HUES64 (cell line): ENCODE measurements at regions not wholly inside any gene's neighbourhood (a gene's known extent, or its start where the extent isn't known, plus 50 kb on each side); places are given as distances from the start of the nearest gene placed in this dataset.

ENCODE experiments used
- H3K27ac ChIP-seq: 2 replicates; pipeline ENCODE4 v1.7.0; 2013; ENCODE audit warnings: low read depth, low read length, inconsistent platforms
- H3K27me3 ChIP-seq: 2 replicates; pipeline ENCODE4 v1.6.1; 2013; ENCODE audit warnings: mild to moderate bottlenecking, low read length; ENCODE audit not compliant: insufficient read depth
- H3K36me3 ChIP-seq: 2 replicates; pipeline ENCODE4 v1.6.1; 2013; ENCODE audit warnings: mild to moderate bottlenecking, low read length; ENCODE audit not compliant: insufficient read depth
- H3K4me1 ChIP-seq: 2 replicates; pipeline ENCODE4 v1.6.1; 2013; ENCODE audit warnings: mild to moderate bottlenecking, low read length, moderate library complexity; ENCODE audit not compliant: insufficient read depth
- H3K4me3 ChIP-seq: 2 replicates; pipeline ENCODE4 v1.5.1; 2013; ENCODE audit warnings: mild to moderate bottlenecking, low read length, moderate library complexity
- H3K9ac ChIP-seq: 2 replicates; pipeline ENCODE4 v1.6.1; 2013; ENCODE audit warnings: mild to moderate bottlenecking, low read depth, low read length
- H3K9me3 ChIP-seq: 2 replicates; pipeline ENCODE4 v1.6.1; 2013; ENCODE audit warnings: low read depth, low read length; ENCODE audit not compliant: insufficient read depth
- WGBS: fragments of 150-250, 120-280 bp; methylation state at CpG from one replicate; pipeline ENCODE4 v1.1.7; 2013; ENCODE audit warnings: missing lambda C conversion rate; 5-methylcytosine and 5-hydroxymethylcytosine counted together

- H3K27me3 ChIP-seq, result no peaks in the 10 kb centered on the region
- 90% methylated on average over 3 of the region's 3 CpGs for WGBS
These were observed 529.3 kb upstream of the ZNF608 start for GRCh38 chr5:125275725-125276090.

GRCh38 chr5:125276096-125276495 is 529.7 kb upstream of the ZNF608 start:
- Histone ChIP-seq H3K4me3 (no peak overlapping the region), H3K27ac (no peak overlapping the region), H3K36me3 (no peaks in the 10 kb centered on the region), H3K9ac (no peak overlapping the region), H3K27me3 (no peaks in the 10 kb centered on the region), H3K4me1 (peaks cover 20% of the 10 kb centered on the region), H3K9me3 (no peaks in the 10 kb centered on the region)
- WGBS, result 96% methylated on average over 2 of the region's 2 CpGs

More at GRCh38 chr5:125275725-125276090, 529.3 kb upstream of the ZNF608 start:
- Histone ChIP-seq H3K4me3 (no peak overlapping the region), H3K9ac (no peak overlapping the region), H3K27ac (no peak overlapping the region), H3K36me3 (no peaks in the 10 kb centered on the region), H3K9me3 (no peaks in the 10 kb centered on the region), H3K4me1 (peaks cover 24% of the 10 kb centered on the region)

- Histone ChIP-seq H3K27ac (no peak overlapping the region), H3K4me3 (no peak overlapping the region), H3K9ac (no peak overlapping the region), H3K4me1 (peaks cover 18% of the 10 kb centered on the region), H3K9me3 (no peaks in the 10 kb centered on the region), H3K36me3 (no peaks in the 10 kb centered on the region), H3K27me3 (no peaks in the 10 kb centered on the region)
- WGBS, result 90% methylated on average over 3 of the region's 3 CpGs
These were observed 531.2 kb upstream of the ZNF608 start for GRCh38 chr5:125277494-125278154.

GRCh38 chr5:125278711-125279110 is 532.3 kb upstream of the ZNF608 start:
- H3K27ac ChIP-seq, result no peak overlapping the region

GRCh38 chr5:125281667-125282066 is 535.2 kb upstream of the ZNF608 start:
- Histone ChIP-seq H3K9me3 (no peaks in the 10 kb centered on the region), H3K27ac (no peak overlapping the region), H3K9ac (no peak overlapping the region), H3K4me3 (no peak overlapping the region), H3K4me1 (peaks cover 5% of the 10 kb centered on the region; the same call in 1 of the 2 replicates), H3K27me3 (no peaks in the 10 kb centered on the region), H3K36me3 (no peaks in the 10 kb centered on the region)

More at GRCh38 chr5:125278711-125279110, 532.3 kb upstream of the ZNF608 start:
- Histone ChIP-seq H3K4me1 (peaks cover 7% of the 10 kb centered on the region), H3K9ac (no peak overlapping the region), H3K9me3 (no peaks in the 10 kb centered on the region), H3K36me3 (no peaks in the 10 kb centered on the region), H3K4me3 (no peak overlapping the region), H3K27me3 (no peaks in the 10 kb centered on the region)
- WGBS, result 90% methylated on average over 2 of the region's 2 CpGs

GRCh38 chr5:125283372-125283771 is 536.9 kb upstream of the ZNF608 start:
- H3K4me1 ChIP-seq, result no peaks in the 10 kb centered on the region
- H3K36me3 ChIP-seq, result no peaks in the 10 kb centered on the region
- no peak overlapping the region for H3K9ac ChIP-seq
- 95% methylated on average over 2 of the region's 2 CpGs for WGBS
- no peak overlapping the region for H3K4me3 ChIP-seq
- H3K27ac ChIP-seq, result no peak overlapping the region
- H3K27me3 ChIP-seq, result no peaks in the 10 kb centered on the region
- no peaks in the 10 kb centered on the region for H3K9me3 ChIP-seq

- Histone ChIP-seq H3K4me1 (peaks cover 3% of the 10 kb centered on the region; the same call in 1 of the 2 replicates), H3K27me3 (no peaks in the 10 kb centered on the region), H3K9ac (no peak overlapping the region), H3K9me3 (no peaks in the 10 kb centered on the region), H3K4me3 (no peak overlapping the region), H3K27ac (no peak overlapping the region), H3K36me3 (no peaks in the 10 kb centered on the region)
- 87% methylated on average over 4 of the region's 4 CpGs for WGBS
These were observed 539.8 kb upstream of the ZNF608 start for GRCh38 chr5:125286271-125286670.

- no peaks in the 10 kb centered on the region for H3K36me3 ChIP-seq
- no peak overlapping the region for H3K27ac ChIP-seq
- H3K9me3 ChIP-seq, result no peaks in the 10 kb centered on the region
- no peaks in the 10 kb centered on the region for H3K27me3 ChIP-seq
- peaks cover 9% of the 10 kb centered on the region for H3K4me1 ChIP-seq
- no peak overlapping the region for H3K4me3 ChIP-seq
- H3K9ac ChIP-seq, result no peak overlapping the region
These were observed 543.2 kb upstream of the ZNF608 start for GRCh38 chr5:125289606-125290005.

- Histone ChIP-seq H3K9me3 (no peaks in the 10 kb centered on the region), H3K4me1 (peaks cover 9% of the 10 kb centered on the region), H3K27ac (no peak overlapping the region), H3K27me3 (no peaks in the 10 kb centered on the region), H3K4me3 (no peak overlapping the region), H3K36me3 (no peaks in the 10 kb centered on the region), H3K9ac (no peak overlapping the region)
- 93% methylated on average over 5 of the region's 5 CpGs for WGBS
These were observed 544.5 kb upstream of the ZNF608 start for GRCh38 chr5:125290935-125291334.

GRCh38 chr5:125291447-125291846 is 545.0 kb upstream of the ZNF608 start:
- H3K27me3 ChIP-seq, result no peaks in the 10 kb centered on the region
- no peak overlapping the region for H3K27ac ChIP-seq
- peaks cover 9% of the 10 kb centered on the region for H3K4me1 ChIP-seq
- no peak overlapping the region for H3K9ac ChIP-seq
- no peak overlapping the region for H3K4me3 ChIP-seq
- no peaks in the 10 kb centered on the region for H3K36me3 ChIP-seq
- H3K9me3 ChIP-seq, result no peaks in the 10 kb centered on the region
- WGBS, result 85% methylated on average over 4 of the region's 4 CpGs

- no peak overlapping the region for H3K27ac ChIP-seq
- H3K36me3 ChIP-seq, result no peaks in the 10 kb centered on the region
- H3K4me1 ChIP-seq, result peaks cover 15% of the 10 kb centered on the region
- 85% methylated on average over 1 of the region's 1 CpG for WGBS
- H3K9ac ChIP-seq, result no peak overlapping the region
- H3K27me3 ChIP-seq, result no peaks in the 10 kb centered on the region
- H3K4me3 ChIP-seq, result no peak overlapping the region
- H3K9me3 ChIP-seq, result no peaks in the 10 kb centered on the region
These were observed 546.8 kb upstream of the ZNF608 start for GRCh38 chr5:125293223-125293622.

- Histone ChIP-seq H3K4me1 (peaks cover 20% of the 10 kb centered on the region), H3K9me3 (no peaks in the 10 kb centered on the region), H3K27ac (no peak overlapping the region), H3K36me3 (no peaks in the 10 kb centered on the region), H3K27me3 (no peaks in the 10 kb centered on the region), H3K4me3 (no peak overlapping the region), H3K9ac (no peak overlapping the region)
- WGBS, result 93% methylated on average over 4 of the region's 4 CpGs
These were observed 547.3 kb upstream of the ZNF608 start for GRCh38 chr5:125293726-125294125.
